Neural progenitor cell (in vitro differentiated cells): ENCODE measurements at regions not wholly inside any gene's neighbourhood (a gene's known extent, or its start where the extent isn't known, plus 50 kb on each side); places are given as distances from the start of the nearest gene placed in this dataset.

Experiments
- DNase-seq: peaks from one replicate; pipeline ENCODE4 v3.0.0-alpha.2; 2016; ENCODE audit warnings: low spot score
- H2AFZ ChIP-seq: fragments of 200-600 bp; sonication (generic); replicated peaks from 2 replicates; pipeline ENCODE4 v1.6.1; 2016; ENCODE audit warnings: antibody characterized with exemption
- H3F3A ChIP-seq: fragments of 200-600 bp; sonication (generic); 2 replicates; pipeline ENCODE4 v1.6.1; 2016; ENCODE audit warnings: antibody characterized with exemption, low read depth
- H3K27ac ChIP-seq: fragments of 200-600 bp; sonication (generic); 2 replicates; pipeline ENCODE4 v1.5.1; 2016; ENCODE audit warnings: mild to moderate bottlenecking
- H3K27me3 ChIP-seq: fragments of 200-600 bp; sonication (generic); 2 replicates; pipeline ENCODE4 v1.6.1; 2016; ENCODE audit warnings: mild to moderate bottlenecking, moderate library complexity
- H3K36me3 ChIP-seq: fragments of 200-600 bp; sonication (generic); 2 replicates; pipeline ENCODE4 v1.5.1; 2016
- H3K4me1 ChIP-seq: fragments of 200-600 bp; sonication (generic); 2 replicates; pipeline ENCODE4 v1.6.1; 2016; ENCODE audit warnings: mixed run types
- H3K4me2 ChIP-seq: fragments of 200-600 bp; sonication (generic); 2 replicates; pipeline ENCODE4 v1.6.1; 2016
- H3K4me3 ChIP-seq: fragments of 200-600 bp; sonication (generic); 2 replicates; pipeline ENCODE4 v1.5.1; 2016
- H3K79me2 ChIP-seq: fragments of 200-600 bp; sonication (generic); 2 replicates; pipeline ENCODE4 v1.6.1; 2016; ENCODE audit warnings: low read depth
- H3K9ac ChIP-seq: fragments of 200-600 bp; sonication (generic); 2 replicates; pipeline ENCODE4 v1.6.1; 2016
- H3K9me3 ChIP-seq: fragments of 200-600 bp; sonication (generic); 2 replicates; pipeline ENCODE4 v1.5.1; 2016; ENCODE audit warnings: low read depth
- H4K20me1 ChIP-seq: fragments of 200-600 bp; sonication (generic); 2 replicates; pipeline ENCODE4 v1.6.1; 2016; ENCODE audit warnings: low read depth
- H3K27ac Mint-ChIP-seq: 3 replicates; pipeline ENCODE4 v1.8.0; 2021; ENCODE audit warnings: mixed read lengths
- H3K27me3 Mint-ChIP-seq: 2 replicates; pipeline ENCODE4 v1.8.0; 2022; ENCODE audit warnings: low read depth, mild to moderate bottlenecking, inconsistent platforms, moderate library complexity, mixed read lengths; ENCODE audit not compliant: insufficient read depth
- H3K36me3 Mint-ChIP-seq: 3 replicates; pipeline ENCODE4 v1.8.0; 2021; ENCODE audit warnings: mixed read lengths
- H3K4me1 Mint-ChIP-seq: 3 replicates; pipeline ENCODE4 v1.8.0; 2021; ENCODE audit warnings: mixed read lengths
- H3K4me3 Mint-ChIP-seq: 3 replicates; pipeline ENCODE4 v1.8.0; 2021; ENCODE audit warnings: mild to moderate bottlenecking, moderate library complexity, mixed read lengths
- H3K9me3 Mint-ChIP-seq: 3 replicates; pipeline ENCODE4 v1.8.0; 2020; ENCODE audit warnings: mixed read lengths
- EZH2 ChIP-seq: fragments of 200-600 bp; sonication (generic); IDR thresholded peaks from 2 replicates; pipeline ENCODE4 v1.6.1; 2017; ENCODE audit warnings: antibody characterized with exemption, mild to moderate bottlenecking, moderate library complexity
- EZH2phosphoT487 ChIP-seq: fragments of 200-600 bp; sonication (generic); IDR thresholded peaks from 2 replicates; pipeline ENCODE4 v1.6.1; 2017; ENCODE audit warnings: antibody characterized with exemption
- TF ChIP-seq, protein P1 (sequence below): fragments of 200-600 bp; sonication (generic); IDR thresholded peaks from 2 replicates; pipeline ENCODE4 v1.5.1; 2017; ENCODE audit warnings: antibody characterized with exemption, mild to moderate bottlenecking

DNA sequence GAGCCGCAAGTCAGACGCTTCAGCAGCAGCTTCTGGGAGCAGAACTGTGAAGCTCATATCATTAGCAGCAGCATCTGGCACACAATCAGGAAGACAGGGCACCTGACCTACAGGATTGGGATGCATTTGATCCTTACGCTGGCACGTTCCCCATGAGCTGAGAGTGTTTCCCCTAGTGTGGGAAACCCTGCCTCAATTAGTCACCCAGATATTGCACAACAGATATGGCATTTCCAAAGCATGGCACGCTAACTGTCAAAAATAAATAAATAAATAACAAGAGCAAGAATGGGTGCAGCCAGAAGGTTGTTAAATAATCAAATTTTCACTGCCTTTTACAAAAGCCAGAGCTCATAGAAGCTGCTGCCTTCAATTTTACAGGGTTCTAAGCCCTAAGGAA is 189.6 kb upstream of the THBS1 start:
- no peak overlapping the region for H2AFZ ChIP-seq
- H3K27me3 Mint-ChIP-seq, result peaks cover 4% of the 10 kb centered on the region
- no peaks in the 10 kb centered on the region for H3F3A ChIP-seq
- no peak overlapping the region for H3K4me2 ChIP-seq
- no peak overlapping the region for H3K27ac ChIP-seq
- TF ChIP-seq EZH2phosphoT487, result no peak
- TF ChIP-seq EZH2, result no peak
- TF ChIP-seq, protein P1, sequence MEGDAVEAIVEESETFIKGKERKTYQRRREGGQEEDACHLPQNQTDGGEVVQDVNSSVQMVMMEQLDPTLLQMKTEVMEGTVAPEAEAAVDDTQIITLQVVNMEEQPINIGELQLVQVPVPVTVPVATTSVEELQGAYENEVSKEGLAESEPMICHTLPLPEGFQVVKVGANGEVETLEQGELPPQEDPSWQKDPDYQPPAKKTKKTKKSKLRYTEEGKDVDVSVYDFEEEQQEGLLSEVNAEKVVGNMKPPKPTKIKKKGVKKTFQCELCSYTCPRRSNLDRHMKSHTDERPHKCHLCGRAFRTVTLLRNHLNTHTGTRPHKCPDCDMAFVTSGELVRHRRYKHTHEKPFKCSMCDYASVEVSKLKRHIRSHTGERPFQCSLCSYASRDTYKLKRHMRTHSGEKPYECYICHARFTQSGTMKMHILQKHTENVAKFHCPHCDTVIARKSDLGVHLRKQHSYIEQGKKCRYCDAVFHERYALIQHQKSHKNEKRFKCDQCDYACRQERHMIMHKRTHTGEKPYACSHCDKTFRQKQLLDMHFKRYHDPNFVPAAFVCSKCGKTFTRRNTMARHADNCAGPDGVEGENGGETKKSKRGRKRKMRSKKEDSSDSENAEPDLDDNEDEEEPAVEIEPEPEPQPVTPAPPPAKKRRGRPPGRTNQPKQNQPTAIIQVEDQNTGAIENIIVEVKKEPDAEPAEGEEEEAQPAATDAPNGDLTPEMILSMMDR, result no peak
- H3K36me3 Mint-ChIP-seq, result no peaks in the 10 kb centered on the region
- no peaks in the 10 kb centered on the region for H3K27me3 ChIP-seq
- no peaks in the 10 kb centered on the region for H4K20me1 ChIP-seq
- H3K4me3 Mint-ChIP-seq, result no peak overlapping the region
- H3K4me1 ChIP-seq, result no peaks in the 10 kb centered on the region
- H3K4me1 Mint-ChIP-seq, result no peaks in the 10 kb centered on the region
- no peak overlapping the region for H3K27ac Mint-ChIP-seq
- no peaks in the 10 kb centered on the region for H3K9me3 ChIP-seq
- H3K79me2 ChIP-seq, result no peaks in the 10 kb centered on the region
- H3K36me3 ChIP-seq, result no peaks in the 10 kb centered on the region
- no peak overlapping the region for H3K4me3 ChIP-seq
- H3K9me3 Mint-ChIP-seq, result no peaks in the 10 kb centered on the region
- DNase-seq, result no peak
- H3K9ac ChIP-seq, result no peak overlapping the region

DNA sequence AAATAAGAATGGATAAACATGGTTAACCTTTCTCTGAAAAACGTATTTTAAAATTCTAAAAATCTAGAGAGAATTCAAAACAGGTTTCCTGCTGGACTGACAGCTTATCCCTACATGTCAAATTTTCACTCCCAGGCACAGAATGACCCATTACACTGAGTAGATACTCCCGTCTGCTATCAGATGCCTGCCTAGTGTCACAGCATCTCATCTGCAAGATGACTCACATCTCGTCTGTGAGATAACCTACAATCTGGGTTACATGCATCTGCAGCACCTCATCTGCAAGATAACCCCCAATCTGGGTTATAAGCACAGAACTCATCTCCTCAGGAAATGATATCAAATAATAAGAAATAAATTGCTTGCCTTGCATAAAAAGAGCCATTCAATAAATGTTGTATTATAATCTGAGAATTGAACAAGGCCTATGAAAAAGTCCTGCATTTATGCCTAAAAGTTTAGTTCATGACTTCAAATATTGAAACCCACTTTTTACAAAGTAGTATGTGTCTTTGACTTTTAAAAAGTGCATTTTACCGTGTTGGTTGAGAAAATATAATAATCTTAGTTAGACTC is 188.3 kb upstream of the THBS1 start:
- Histone ChIP-seq H3K4me2 (no peak overlapping the region), H3K36me3 (no peaks in the 10 kb centered on the region), H3K9me3 (no peaks in the 10 kb centered on the region), H3K4me3 (no peak overlapping the region), H2AFZ (no peak overlapping the region), H3K27me3 (no peaks in the 10 kb centered on the region), H3K27ac (no peak overlapping the region), H3K9ac (no peak overlapping the region), H4K20me1 (no peaks in the 10 kb centered on the region), H3K79me2 (no peaks in the 10 kb centered on the region), H3F3A (no peaks in the 10 kb centered on the region), H3K4me1 (no peaks in the 10 kb centered on the region)
- Mint-ChIP-seq H3K27me3 (peaks cover 4% of the 10 kb centered on the region), H3K27ac (no peak overlapping the region), H3K4me3 (no peak overlapping the region), H3K36me3 (no peaks in the 10 kb centered on the region), H3K4me1 (no peaks in the 10 kb centered on the region), H3K9me3 (no peaks in the 10 kb centered on the region)
- TF ChIP-seq EZH2, result no peak
- DNase-seq, result no peak

DNA sequence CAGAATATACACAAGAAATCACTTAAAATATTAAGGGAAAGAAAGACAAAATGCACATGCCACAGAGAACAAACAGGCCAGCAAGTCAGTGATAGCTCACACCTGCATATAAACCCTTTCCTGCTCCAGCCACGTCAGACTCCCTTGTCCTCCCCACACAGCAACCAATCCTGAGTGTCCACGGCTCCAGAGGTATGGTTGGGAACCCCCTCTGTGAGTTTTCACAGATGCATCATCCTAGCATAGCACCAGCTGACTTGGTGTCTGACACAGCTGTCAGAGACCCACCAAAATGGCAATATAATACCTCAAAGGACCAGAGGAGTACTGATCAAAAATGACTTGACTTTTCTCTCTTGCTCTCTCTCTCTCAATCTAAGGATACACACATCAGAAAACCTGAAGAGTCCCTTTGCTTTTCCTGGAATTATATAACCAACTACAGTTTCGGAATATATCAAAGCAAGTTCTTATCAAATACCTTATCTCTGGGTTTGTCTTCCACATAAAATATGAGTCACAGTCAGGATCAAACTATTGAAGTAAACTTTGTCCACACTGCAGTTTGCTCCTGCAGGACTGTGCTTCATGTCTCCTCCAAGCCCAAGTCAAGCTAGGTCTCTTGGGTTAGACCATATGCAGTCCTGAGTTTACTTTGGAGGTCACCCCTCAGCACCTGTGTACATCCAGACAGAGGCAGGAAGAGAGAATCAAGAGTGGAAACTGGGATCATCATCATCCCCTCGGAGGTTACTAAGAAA is 187.1 kb upstream of the THBS1 start:
- Histone ChIP-seq H3K9me3 (no peaks in the 10 kb centered on the region), H3K79me2 (no peaks in the 10 kb centered on the region), H3K27ac (no peak overlapping the region), H3K27me3 (no peaks in the 10 kb centered on the region), H3K9ac (no peak overlapping the region), H3F3A (no peaks in the 10 kb centered on the region), H3K4me1 (no peaks in the 10 kb centered on the region), H4K20me1 (no peaks in the 10 kb centered on the region), H3K36me3 (no peaks in the 10 kb centered on the region), H3K4me3 (no peak overlapping the region), H2AFZ (no peak overlapping the region), H3K4me2 (no peak overlapping the region)
- DNase-seq, result no peak
- TF ChIP-seq EZH2phosphoT487 (no peak), EZH2 (no peak)
- TF ChIP-seq, protein P1, result no peak
- peaks cover 3% of the 10 kb centered on the region for H3K27me3 Mint-ChIP-seq
- no peaks in the 10 kb centered on the region for H3K36me3 Mint-ChIP-seq
- no peaks in the 10 kb centered on the region for H3K9me3 Mint-ChIP-seq
- H3K4me3 Mint-ChIP-seq, result no peak overlapping the region
- no peak overlapping the region for H3K27ac Mint-ChIP-seq
- H3K4me1 Mint-ChIP-seq, result no peaks in the 10 kb centered on the region

DNA sequence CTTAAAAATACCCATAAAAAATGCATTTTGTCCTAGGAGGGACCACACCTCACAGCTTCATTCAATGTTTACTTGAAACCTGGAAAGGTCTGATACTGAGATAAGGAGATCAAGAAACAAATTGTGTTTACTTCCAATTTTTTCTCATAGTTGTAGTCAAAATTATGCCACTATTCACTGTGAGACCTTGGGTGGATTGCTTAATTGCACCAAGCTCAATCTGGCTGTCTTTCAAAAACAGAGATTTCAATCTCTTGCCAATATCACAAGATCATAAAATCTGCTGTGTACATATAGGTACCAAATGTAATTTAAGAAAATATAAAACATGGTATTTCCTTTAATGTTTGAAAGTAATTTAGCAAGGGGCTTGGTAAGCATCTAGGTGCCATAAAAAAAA is 186.4 kb upstream of the THBS1 start:
- no peak overlapping the region for H2AFZ ChIP-seq
- no peaks in the 10 kb centered on the region for H3K36me3 ChIP-seq
- Mint-ChIP-seq H3K9me3 (no peaks in the 10 kb centered on the region), H3K4me1 (no peaks in the 10 kb centered on the region), H3K4me3 (no peak overlapping the region), H3K36me3 (no peaks in the 10 kb centered on the region), H3K27me3 (peaks cover 2% of the 10 kb centered on the region), H3K27ac (no peak overlapping the region)
- no peak overlapping the region for H3K9ac ChIP-seq
- no peak overlapping the region for H3K4me2 ChIP-seq
- no peak overlapping the region for H3K4me3 ChIP-seq
- H3F3A ChIP-seq, result no peaks in the 10 kb centered on the region
- no peaks in the 10 kb centered on the region for H3K27me3 ChIP-seq
- no peak overlapping the region for H3K27ac ChIP-seq
- no peaks in the 10 kb centered on the region for H3K4me1 ChIP-seq
- H3K9me3 ChIP-seq, result no peaks in the 10 kb centered on the region
- no peaks in the 10 kb centered on the region for H3K79me2 ChIP-seq
- TF ChIP-seq EZH2, result no peak
- TF ChIP-seq, protein P1, result no peak
- no peak for TF ChIP-seq EZH2phosphoT487
- H4K20me1 ChIP-seq, result no peaks in the 10 kb centered on the region
- DNase-seq, result no peak
